Peyer's patch (tissue), 4 donors: ENCODE measurements at regions not wholly inside any gene's neighbourhood (a gene's known extent, or its start where the extent isn't known, plus 50 kb on each side); places are given as distances from the start of the nearest gene placed in this dataset.

Experiments
- POLR2A ChIP-seq, 2 donors: fragments of 450-650 bp; IDR thresholded peaks; one replicate each; pipeline ENCODE4 v1.5.1; 2017; ENCODE audit warnings: antibody characterized with exemption in 2 of 2, mild to moderate bottlenecking in 2 of 2, moderate library complexity in 2 of 2
- TF ChIP-seq, protein P1 (sequence below), 6 experiments: fragments of 450-650 bp in 4 of 6; fragments of 200-600 bp in 2 of 6; sonication (generic) in 1 of 6; IDR thresholded peaks; one replicate each; pipeline ENCODE4 v1.5.1; 2017 to 2019; ENCODE audit warnings: antibody characterized with exemption in 6 of 6, mild to moderate bottlenecking in 3 of 6, moderate library complexity in 1 of 6

GRCh38 chrX:107571296-107571998, 56.9 kb upstream of the PRPS1 start:
- TF ChIP-seq, protein P1, sequence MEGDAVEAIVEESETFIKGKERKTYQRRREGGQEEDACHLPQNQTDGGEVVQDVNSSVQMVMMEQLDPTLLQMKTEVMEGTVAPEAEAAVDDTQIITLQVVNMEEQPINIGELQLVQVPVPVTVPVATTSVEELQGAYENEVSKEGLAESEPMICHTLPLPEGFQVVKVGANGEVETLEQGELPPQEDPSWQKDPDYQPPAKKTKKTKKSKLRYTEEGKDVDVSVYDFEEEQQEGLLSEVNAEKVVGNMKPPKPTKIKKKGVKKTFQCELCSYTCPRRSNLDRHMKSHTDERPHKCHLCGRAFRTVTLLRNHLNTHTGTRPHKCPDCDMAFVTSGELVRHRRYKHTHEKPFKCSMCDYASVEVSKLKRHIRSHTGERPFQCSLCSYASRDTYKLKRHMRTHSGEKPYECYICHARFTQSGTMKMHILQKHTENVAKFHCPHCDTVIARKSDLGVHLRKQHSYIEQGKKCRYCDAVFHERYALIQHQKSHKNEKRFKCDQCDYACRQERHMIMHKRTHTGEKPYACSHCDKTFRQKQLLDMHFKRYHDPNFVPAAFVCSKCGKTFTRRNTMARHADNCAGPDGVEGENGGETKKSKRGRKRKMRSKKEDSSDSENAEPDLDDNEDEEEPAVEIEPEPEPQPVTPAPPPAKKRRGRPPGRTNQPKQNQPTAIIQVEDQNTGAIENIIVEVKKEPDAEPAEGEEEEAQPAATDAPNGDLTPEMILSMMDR (IDR thresholded peaks at IDR 0.05): no peak
- no peak for TF ChIP-seq POLR2A (IDR thresholded peaks at IDR 0.05)
